Middle frontal gyrus (tissue), 1 donor: ENCODE measurements at regions not wholly inside any gene's neighbourhood (a gene's known extent, or its start where the extent isn't known, plus 50 kb on each side); places are given as distances from the start of the nearest gene placed in this dataset.

ENCODE experiments used
- DNase-seq: peaks from one replicate; pipeline ENCODE4 v3.0.0-alpha.2; 2015; ENCODE audit warnings: low spot score; ENCODE audit errors: extremely low spot score

GRCh38 chr2:187934236-187934635 lies 357.4 kb upstream of the GULP1 start:
- no peak for DNase-seq

GRCh38 chr2:187934692-187935091 lies 357.0 kb upstream of the GULP1 start:
- DNase-seq = no peak

GRCh38 chr2:187935126-187935525 lies 356.5 kb upstream of the GULP1 start:
- DNase-seq = no peak

GRCh38 chr2:187936228-187936627 lies 355.4 kb upstream of the GULP1 start:
- DNase-seq = no peak

GRCh38 chr2:187939180-187939579 lies 352.5 kb upstream of the GULP1 start:
- no peak for DNase-seq

- no peak for DNase-seq
Observed at GRCh38 chr2:187942876-187943275, 348.8 kb upstream of the GULP1 start.

- DNase-seq = no peak
Observed at GRCh38 chr2:187943772-187944369, 347.8 kb upstream of the GULP1 start.

GRCh38 chr2:187949859-187950258 lies 341.8 kb upstream of the GULP1 start:
- DNase-seq = no peak

GRCh38 chr2:187951470-187952218 lies 340.0 kb upstream of the GULP1 start:
- no peak for DNase-seq

- no peak for DNase-seq
Observed at GRCh38 chr2:187956906-187957534, 334.7 kb upstream of the GULP1 start.

- no peak for DNase-seq
Observed at GRCh38 chr2:187959821-187960220, 331.9 kb upstream of the GULP1 start.

GRCh38 chr2:187962538-187962937 lies 329.1 kb upstream of the GULP1 start:
- no peak for DNase-seq

GRCh38 chr2:187964746-187965145 lies 326.9 kb upstream of the GULP1 start:
- no peak for DNase-seq

- DNase-seq = no peak
Observed at GRCh38 chr2:187966924-187967323, 324.8 kb upstream of the GULP1 start.

- DNase-seq = no peak
Observed at GRCh38 chr2:187971893-187972292, 319.8 kb upstream of the GULP1 start.

- DNase-seq = no peak
Observed at GRCh38 chr2:187976259-187976985, 315.3 kb upstream of the GULP1 start.

- no peak for DNase-seq
Observed at GRCh38 chr2:187976986-187977333, 314.7 kb upstream of the GULP1 start.

- no peak for DNase-seq
Observed at GRCh38 chr2:187978356-187978755, 313.3 kb upstream of the GULP1 start.

- no peak for DNase-seq
Observed at GRCh38 chr2:187982668-187983067, 309.0 kb upstream of the GULP1 start.

GRCh38 chr2:187985195-187985594 lies 306.5 kb upstream of the GULP1 start:
- DNase-seq = no peak

- DNase-seq = no peak
Observed at GRCh38 chr2:187985923-187986322, 305.8 kb upstream of the GULP1 start.
